HG03520 (cell line): ENCODE measurements at regions not wholly inside any gene's neighbourhood (a gene's known extent, or its start where the extent isn't known, plus 50 kb on each side); places are given as distances from the start of the nearest gene placed in this dataset.

Source experiments
- ATAC-seq: cut with Tn5 transposase; IDR thresholded peaks from one replicate; pipeline ENCODE4 v1.9.1; 2021; ENCODE audit warnings: mild to moderate bottlenecking, moderate library complexity; ENCODE audit not compliant: unreplicated experiment

- no peak for ATAC-seq
Measured at GRCh38 chr1:218024211-218024720, 260.8 kb upstream of the RRP15 start.

GRCh38 chr1:218025454-218025853 lies 259.6 kb upstream of the RRP15 start:
- no peak for ATAC-seq

- ATAC-seq = no peak
Measured at GRCh38 chr1:218027152-218027551, 257.9 kb upstream of the RRP15 start.

- ATAC-seq = no peak
Measured at GRCh38 chr1:218030846-218031245, 254.2 kb upstream of the RRP15 start.

- ATAC-seq = no peak
Measured at GRCh38 chr1:218031901-218032300, 253.2 kb upstream of the RRP15 start.

- no peak for ATAC-seq
Measured at GRCh38 chr1:218034468-218034867, 250.6 kb upstream of the RRP15 start.

GRCh38 chr1:218048828-218049420 lies 236.2 kb upstream of the RRP15 start:
- ATAC-seq = no peak

- ATAC-seq = no peak
Measured at GRCh38 chr1:218049641-218050040, 235.5 kb upstream of the RRP15 start.

- ATAC-seq = no peak
Measured at GRCh38 chr1:218058730-218059129, 226.4 kb upstream of the RRP15 start.

- no peak for ATAC-seq
Measured at GRCh38 chr1:218064426-218064825, 220.7 kb upstream of the RRP15 start.

- no peak for ATAC-seq
Measured at GRCh38 chr1:218066332-218066731, 218.8 kb upstream of the RRP15 start.

- ATAC-seq = no peak
Measured at GRCh38 chr1:218068241-218068640, 216.9 kb upstream of the RRP15 start.

- no peak for ATAC-seq
Measured at GRCh38 chr1:218069180-218069579, 215.9 kb upstream of the RRP15 start.

GRCh38 chr1:218073062-218073461 lies 212.0 kb upstream of the RRP15 start:
- no peak for ATAC-seq

GRCh38 chr1:218078916-218079315 lies 206.2 kb upstream of the RRP15 start:
- no peak for ATAC-seq

GRCh38 chr1:218079347-218079746 lies 205.7 kb upstream of the RRP15 start:
- ATAC-seq = no peak

GRCh38 chr1:218079820-218080219 lies 205.3 kb upstream of the RRP15 start:
- ATAC-seq = no peak

- no peak for ATAC-seq
Measured at GRCh38 chr1:218080863-218081262, 204.2 kb upstream of the RRP15 start.

GRCh38 chr1:218081358-218081757 lies 203.7 kb upstream of the RRP15 start:
- no peak for ATAC-seq

- no peak for ATAC-seq
Measured at GRCh38 chr1:218090459-218090858, 194.6 kb upstream of the RRP15 start.

GRCh38 chr1:218101409-218101808 lies 183.7 kb upstream of the RRP15 start:
- no peak for ATAC-seq

GRCh38 chr1:218108034-218108433 lies 177.1 kb upstream of the RRP15 start:
- no peak for ATAC-seq

GRCh38 chr1:218112862-218113261 lies 172.2 kb upstream of the RRP15 start:
- ATAC-seq = no peak
